ENCODE measurements at regions not wholly inside any gene's neighbourhood (a gene's known extent, or its start where the extent isn't known, plus 50 kb on each side); places are given as distances from the start of the nearest gene placed in this dataset.
A peak's percentile ranks its signal among the peaks of the same experiment; 100 is the strongest.
"Not testable (repeated sequence)": the region's sequence is repeated elsewhere in the genome, so short reads cannot be mapped to it uniquely, and the experiment has no call there.

GRCh38 chr1:29755412-29756015 is 519.2 kb downstream of the PTPRU start:
- DNase-seq (ENCODE audit: low read depth, low spot score), result not testable (repeated sequence)

- no peak for DNase-seq (ENCODE audit: low read depth, low spot score)
These were observed 518.5 kb downstream of the PTPRU start for GRCh38 chr1:29754573-29755375.

- no peak for DNase-seq (ENCODE audit: low read depth, low spot score)
These were observed 517.6 kb downstream of the PTPRU start for GRCh38 chr1:29753771-29754572.

GRCh38 chr1:29753244-29753643 is 516.9 kb downstream of the PTPRU start:
- no peak for DNase-seq (ENCODE audit: low read depth, low spot score)

- DNase-seq (ENCODE audit: low read depth, low spot score), result peak; percentile 15
These were observed 515.8 kb downstream of the PTPRU start for GRCh38 chr1:29752141-29752540.

DNA sequence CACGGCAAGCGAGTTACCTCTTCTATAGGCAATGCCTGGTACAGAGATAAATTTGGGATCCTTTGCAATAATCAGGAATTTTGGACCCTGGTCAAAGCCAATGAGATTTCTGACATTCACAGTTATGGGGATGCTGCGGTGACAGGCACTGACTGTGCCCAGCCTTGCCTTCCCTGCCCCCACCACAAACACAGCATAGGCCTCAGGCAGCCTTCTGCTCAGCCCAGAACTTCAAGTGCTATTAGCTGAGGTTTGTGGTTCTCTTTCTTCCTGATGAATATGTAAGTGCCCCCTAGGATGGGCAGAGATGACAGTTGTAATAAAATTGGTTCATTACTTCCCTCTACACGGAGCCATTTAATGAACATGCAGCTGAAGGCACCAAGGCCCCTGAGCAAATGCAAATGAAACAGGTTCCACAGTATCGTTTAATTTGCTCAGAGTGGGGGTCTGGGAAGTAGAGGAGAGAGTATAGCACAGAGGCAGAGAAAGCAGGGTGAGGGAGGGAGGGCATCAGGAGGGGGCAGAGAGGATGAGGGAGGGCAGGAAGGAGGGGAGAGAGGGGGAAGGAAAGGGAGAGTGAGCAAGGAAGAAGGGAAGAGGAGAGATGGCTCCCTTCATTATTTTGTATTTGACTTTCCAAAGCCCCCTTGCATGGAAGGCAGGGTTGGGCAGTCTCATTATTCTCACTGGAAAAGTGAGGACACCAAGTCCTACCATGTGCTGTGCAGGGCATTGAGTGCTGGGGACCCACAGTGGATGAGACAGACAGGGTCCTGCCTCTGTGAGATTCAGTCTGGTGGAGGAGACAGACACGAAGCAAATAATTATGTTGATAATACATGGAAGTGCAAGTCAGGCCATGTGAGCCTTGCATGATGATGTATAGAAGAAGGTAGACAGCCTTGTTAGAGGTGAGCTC is 513.0 kb downstream of the PTPRU start:
- DNase-seq (ENCODE audit: low read depth, low spot score), result no peak

DNA sequence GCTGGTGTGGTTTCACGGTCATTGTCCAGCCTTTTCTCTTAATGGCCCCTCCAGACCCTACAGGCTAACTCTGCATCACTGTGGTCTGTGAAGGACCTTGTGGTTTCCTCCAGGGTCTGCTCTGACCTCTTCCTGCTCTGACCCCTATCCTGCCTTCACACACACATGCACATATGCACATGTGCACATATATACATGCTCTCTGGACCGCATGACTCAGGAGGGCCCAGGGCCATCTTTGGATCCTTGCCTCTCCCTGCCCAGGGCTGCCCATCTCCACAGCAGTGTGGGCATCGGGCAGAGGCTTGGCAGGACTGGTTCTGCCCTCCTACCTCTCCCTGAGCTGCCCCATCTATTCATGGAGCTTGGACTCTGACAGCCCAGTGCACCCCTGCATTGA is 510.9 kb downstream of the PTPRU start:
- DNase-seq (ENCODE audit: low read depth, low spot score), result no peak

DNA sequence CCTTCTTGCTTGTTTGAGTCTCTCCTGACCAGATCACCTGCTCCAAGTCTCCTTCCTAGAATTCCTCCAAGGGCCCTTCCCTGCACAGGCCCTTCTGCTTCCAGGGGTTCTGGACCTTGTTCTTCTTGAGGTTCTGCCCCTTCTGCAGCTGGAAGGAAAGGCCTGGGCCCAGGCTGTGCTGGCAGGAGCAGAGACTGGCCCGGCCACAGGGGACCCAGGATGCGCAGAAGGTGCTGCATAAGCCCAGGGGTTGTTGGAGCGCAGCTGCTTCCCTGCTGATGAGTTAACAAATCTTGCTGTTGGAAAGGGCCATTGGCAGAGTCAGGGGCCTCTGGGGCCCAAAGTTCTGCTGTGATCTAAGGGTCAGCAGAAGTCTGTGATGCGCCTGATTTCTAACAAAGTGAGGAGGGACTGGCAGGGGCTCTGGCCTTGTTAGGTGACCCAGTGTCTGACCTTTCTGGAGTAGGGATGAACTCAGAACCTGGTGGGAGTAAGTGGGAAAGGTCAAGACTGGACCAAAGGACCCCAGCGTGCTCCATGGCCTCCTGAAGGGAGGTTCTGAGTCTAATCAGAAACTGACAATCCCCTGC is 509.8 kb downstream of the PTPRU start:
- DNase-seq (ENCODE audit: low read depth, low spot score), result no peak

DNA sequence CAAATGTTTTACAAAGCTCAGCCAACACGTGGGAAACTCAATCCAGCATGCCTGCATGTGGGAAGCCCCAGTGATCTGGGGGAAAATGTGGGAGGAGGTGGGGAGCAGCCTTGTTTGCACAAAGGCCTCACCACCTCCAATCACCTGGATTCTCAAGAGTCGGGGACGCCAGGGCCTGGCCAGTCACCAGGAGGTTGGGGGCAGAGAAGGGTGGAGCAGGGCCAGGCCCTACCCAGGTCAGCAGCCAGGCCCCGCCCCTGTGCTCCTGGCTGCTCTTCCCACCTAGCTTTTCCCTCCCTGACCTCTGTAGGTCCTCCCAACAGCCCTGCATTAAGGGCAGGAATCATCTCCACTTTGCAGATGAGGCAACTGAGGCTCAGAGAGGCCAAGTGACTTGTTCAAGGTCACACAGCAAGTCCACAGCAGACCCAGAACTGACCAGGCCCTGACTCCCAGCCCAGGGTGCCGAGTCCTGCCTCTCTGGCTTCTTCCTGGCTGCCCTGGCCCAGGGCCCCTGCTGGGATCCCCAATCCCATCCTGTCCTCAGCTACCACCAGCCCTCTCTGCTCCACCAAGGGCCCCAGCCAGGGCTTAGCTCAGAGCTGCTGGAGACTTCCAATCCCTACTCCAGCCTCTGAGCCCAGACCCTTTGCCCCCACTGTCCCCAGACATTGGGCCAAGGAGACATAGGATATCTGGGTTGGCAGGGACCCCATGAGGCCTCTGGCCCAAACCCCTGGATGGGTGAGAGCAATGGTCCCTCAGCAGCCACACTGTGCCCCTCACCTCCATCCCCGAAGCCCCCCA is 508.6 kb downstream of the PTPRU start:
- no peak for DNase-seq (ENCODE audit: low read depth, low spot score)

- no peak for DNase-seq (ENCODE audit: low read depth, low spot score)
These were observed 507.6 kb downstream of the PTPRU start for GRCh38 chr1:29743931-29744330.

DNA sequence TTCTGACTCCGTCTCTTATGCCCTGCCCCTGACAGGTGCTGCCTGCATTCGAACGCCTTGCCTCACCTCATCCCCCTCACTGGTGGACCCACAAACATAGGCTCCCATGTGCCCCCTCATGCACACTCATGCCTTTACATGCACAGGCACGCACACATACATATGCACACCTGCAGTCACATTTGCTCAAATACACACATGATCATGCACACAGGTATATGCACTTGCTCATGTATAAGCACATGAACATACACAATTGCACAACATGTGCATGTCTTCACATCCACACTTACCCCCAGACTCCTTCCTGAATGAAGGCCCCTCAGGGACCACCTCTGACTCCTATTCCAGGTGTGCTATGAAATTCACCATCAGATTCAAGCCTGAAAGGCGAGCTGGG is 506.9 kb downstream of the PTPRU start:
- DNase-seq (ENCODE audit: low read depth, low spot score), result no peak

DNA sequence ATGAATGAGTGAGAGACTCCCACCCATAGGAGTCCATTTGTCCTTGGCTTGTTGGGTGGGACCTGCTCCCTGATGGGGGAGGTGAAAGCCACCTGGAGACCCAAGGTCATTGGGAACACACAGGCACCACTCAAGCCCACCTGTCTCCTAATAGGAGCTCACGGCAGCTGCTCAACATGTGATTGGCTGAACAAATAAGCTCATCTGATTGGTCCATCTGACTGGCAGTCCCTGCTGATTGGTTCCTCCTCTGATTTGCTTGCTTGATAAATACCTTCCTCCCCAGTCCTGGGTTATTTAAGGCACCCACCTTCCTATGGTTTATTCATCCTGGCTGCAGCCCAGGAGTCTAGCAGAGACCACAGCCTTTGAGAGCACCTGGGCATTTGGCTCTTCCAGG is 502.9 kb downstream of the PTPRU start:
- DNase-seq (ENCODE audit: low read depth, low spot score), result no peak

- DNase-seq (ENCODE audit: low read depth, low spot score), result peak; percentile 28
These were observed 500.4 kb downstream of the PTPRU start for GRCh38 chr1:29736582-29737188.

GRCh38 chr1:29732453-29732852 is 496.1 kb downstream of the PTPRU start:
- no peak for DNase-seq (ENCODE audit: low read depth, low spot score)

- DNase-seq (ENCODE audit: low read depth, low spot score), result no peak
These were observed 494.3 kb downstream of the PTPRU start for GRCh38 chr1:29730623-29731022.

DNA sequence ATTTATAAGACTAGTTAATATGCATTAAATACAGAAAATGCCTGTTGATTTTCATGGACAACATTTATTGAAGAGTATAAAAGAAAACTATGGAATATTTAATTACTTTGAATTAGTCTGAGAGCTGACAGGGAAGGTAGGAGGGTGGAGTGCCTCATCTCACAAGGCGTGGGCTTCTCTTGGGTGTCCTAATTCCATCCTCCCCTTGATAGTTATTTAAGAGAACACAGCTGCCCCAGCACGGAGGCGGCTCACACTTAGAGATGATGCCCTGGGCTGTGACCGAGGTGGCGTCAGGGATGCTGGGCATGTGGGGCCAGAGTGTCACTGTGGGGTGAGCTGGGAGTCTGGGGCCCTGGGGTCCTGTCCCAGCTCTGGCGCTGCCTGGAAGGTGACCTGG is 493.0 kb downstream of the PTPRU start:
- no peak for DNase-seq (ENCODE audit: low read depth, low spot score)

- DNase-seq (ENCODE audit: low read depth, low spot score), result no peak
These were observed 492.4 kb downstream of the PTPRU start for GRCh38 chr1:29728703-29729102.

GRCh38 chr1:29725262-29725661 is 488.9 kb downstream of the PTPRU start:
- no peak for DNase-seq (ENCODE audit: low read depth, low spot score)

GRCh38 chr1:29722598-29722997 is 486.3 kb downstream of the PTPRU start:
- DNase-seq (ENCODE audit: low read depth, low spot score), result no peak

- DNase-seq (ENCODE audit: low read depth, low spot score), result no peak
These were observed 482.9 kb downstream of the PTPRU start for GRCh38 chr1:29719253-29719652.

Measured in iPS DF 19.7 (cell line).